T-cell (primary cell): ENCODE measurements at regions not wholly inside any gene's neighbourhood (a gene's known extent, or its start where the extent isn't known, plus 50 kb on each side); places are given as distances from the start of the nearest gene placed in this dataset.

Experiments
- ATAC-seq, 4 experiments: fragments of 200-7000 bp in 3 of 4; fragments of 150-1000 bp in 1 of 4; cut with Tn5 transposase; replicated peaks in 1 of 4; 1 replicate in 3 of 4; 2 replicates in 1 of 4; pipeline ENCODE4 v1.10.0; 2021; ENCODE audit warnings: moderate library complexity in 3 of 4, mild to moderate bottlenecking in 2 of 4, moderate number of reproducible peaks in 1 of 4
- CTCF ChIA-PET, 2 donors: fragments of 300-600 bp; sonication (Branson Sonifier 250); formaldehyde crosslinking; loops; one replicate each; lab custom pipeline; 2022; ENCODE audit warnings: antibody characterized with exemption in 2 of 2; lab: Charles Lee
- POLR2A ChIA-PET, 2 donors: fragments of 300-600 bp; sonication (Branson Sonifier 250); formaldehyde crosslinking; loops; one replicate each; lab custom pipeline; 2022; ENCODE audit warnings: antibody characterized with exemption in 2 of 2; lab: Charles Lee
- DNase-seq, 35 experiments: peaks; one replicate each; pipeline versions ENCODE4 v3.0.0 to v3.0.0-alpha.2; 2013 to 2023
- H3K27ac ChIP-seq: one replicate; pipeline ENCODE4 v1.5.1; 2013; ENCODE audit warnings: low read length
- H3K27me3 ChIP-seq, 2 experiments: replicated peaks in 1 of 2; 1 replicate in 1 of 2; 2 replicates in 1 of 2; pipeline versions ENCODE4 v1.6.1 to v1.7.0; 2013; ENCODE audit warnings: low read length in 1 of 2, mixed read lengths in 1 of 2; ENCODE audit not compliant: control insufficient read depth in 2 of 2, insufficient read depth in 2 of 2; ENCODE audit errors: extremely low read depth in 1 of 2
- H3K36me3 ChIP-seq, 2 donors: 1 replicate in 1 of 2; 2 replicates in 1 of 2; pipeline versions ENCODE4 v1.6.1 to v1.7.0; 2013; ENCODE audit warnings: low read length in 1 of 2; ENCODE audit not compliant: control insufficient read depth in 2 of 2, insufficient read depth in 1 of 2; ENCODE audit errors: extremely low read depth in 1 of 2
- H3K4me1 ChIP-seq, 2 experiments: 1 replicate in 1 of 2; 2 replicates in 1 of 2; pipeline versions ENCODE4 v1.6.1 to v1.7.0; 2013; ENCODE audit warnings: low read length in 2 of 2, mixed read lengths in 1 of 2; ENCODE audit not compliant: insufficient read depth in 2 of 2, control insufficient read depth in 1 of 2; ENCODE audit errors: extremely low read depth in 1 of 2
- H3K4me3 ChIP-seq, 2 donors: 1 replicate in 1 of 2; 2 replicates in 1 of 2; pipeline versions ENCODE4 v1.5.1 to v1.7.0; 2013; ENCODE audit warnings: mild to moderate bottlenecking in 2 of 2, low read length in 1 of 2, moderate library complexity in 1 of 2; ENCODE audit not compliant: control insufficient read depth in 1 of 2; ENCODE audit errors: extremely low read depth in 1 of 2
- H3K9me3 ChIP-seq: 2 replicates; pipeline ENCODE4 v1.7.0; 2013
- H3K27ac Mint-ChIP-seq, 2 donors: one replicate each; pipeline ENCODE4 v1.8.0; 2020 to 2021; ENCODE audit warnings: mild to moderate bottlenecking in 2 of 2, mixed read lengths in 2 of 2
- H3K27me3 Mint-ChIP-seq, 2 donors: one replicate each; pipeline ENCODE4 v1.8.0; 2021 to 2022; ENCODE audit warnings: mixed read lengths in 2 of 2
- H3K36me3 Mint-ChIP-seq: one replicate; pipeline ENCODE4 v1.8.0; 2021; ENCODE audit warnings: mixed read lengths
- H3K4me1 Mint-ChIP-seq, 3 donors: one replicate each; pipeline ENCODE4 v1.8.0; 2020 to 2022; ENCODE audit warnings: mixed read lengths in 3 of 3, mild to moderate bottlenecking in 1 of 3
- H3K4me3 Mint-ChIP-seq, 3 donors: one replicate each; pipeline ENCODE4 v1.8.0; 2020 to 2022; ENCODE audit warnings: mild to moderate bottlenecking in 3 of 3, mixed read lengths in 3 of 3, moderate library complexity in 3 of 3
- H3K9me3 Mint-ChIP-seq, 3 donors: one replicate each; pipeline ENCODE4 v1.8.0; 2020 to 2022; ENCODE audit warnings: mixed read lengths in 3 of 3
- WGBS: methylation state at CpG from one replicate; pipeline ENCODE4 v1.1.5; 2013; ENCODE audit warnings: missing lambda C conversion rate; ENCODE audit not compliant: insufficient coverage; 5-methylcytosine and 5-hydroxymethylcytosine counted together

- WGBS, result no CpG with 5 or more reads among the region's 1 CpG
- H3K27me3 Mint-ChIP-seq, result no peaks in the 10 kb centered on the region
- POLR2A ChIA-PET, result no interaction called here
- no peak for ATAC-seq
- H3K36me3 Mint-ChIP-seq, result no peaks in the 10 kb centered on the region
- Histone ChIP-seq H3K4me1 (no peaks in the 10 kb centered on the region), H3K4me3 (no peak overlapping the region), H3K27me3 (no peaks in the 10 kb centered on the region), H3K36me3 (no peaks in the 10 kb centered on the region), H3K9me3 (no peaks in the 10 kb centered on the region), H3K27ac (no peak overlapping the region)
- DNase-seq, result no peak
- no peak overlapping the region for H3K27ac Mint-ChIP-seq
- H3K4me3 Mint-ChIP-seq, result no peak overlapping the region
- no peaks in the 10 kb centered on the region for H3K4me1 Mint-ChIP-seq
- peaks cover 32 to 39% (median 37%) of the 10 kb centered on the region in 3 donors for H3K9me3 Mint-ChIP-seq
- CTCF ChIA-PET, result no interaction called here
Measured at GRCh38 chr16:60463986-60464385, 1572.3 kb downstream of the CDH8 start.

- Mint-ChIP-seq H3K4me3 (no peak overlapping the region), H3K9me3 (peaks cover 24 to 34% (median 30%) of the 10 kb centered on the region in 3 donors), H3K27me3 (no peaks in the 10 kb centered on the region), H3K36me3 (no peaks in the 10 kb centered on the region), H3K27ac (no peak overlapping the region), H3K4me1 (no peaks in the 10 kb centered on the region)
- WGBS, result no CpG with 5 or more reads among the region's 2 CpGs
- POLR2A ChIA-PET, result no interaction called here
- H3K27me3 ChIP-seq, result no peaks in the 10 kb centered on the region
- CTCF ChIA-PET, result no interaction called here
- no peaks in the 10 kb centered on the region for H3K36me3 ChIP-seq
- ATAC-seq, result no peak
- no peaks in the 10 kb centered on the region for H3K4me1 ChIP-seq
- H3K27ac ChIP-seq, result no peak overlapping the region
- H3K9me3 ChIP-seq, result no peaks in the 10 kb centered on the region
- no peak overlapping the region for H3K4me3 ChIP-seq
- DNase-seq, result no peak
Measured at GRCh38 chr16:60459463-60459862, 1576.8 kb downstream of the CDH8 start.

- no peaks in the 10 kb centered on the region for H3K36me3 Mint-ChIP-seq
- no CpG with 5 or more reads among the region's 1 CpG for WGBS
Measured at GRCh38 chr16:60458255-60458654, 1578.0 kb downstream of the CDH8 start.

GRCh38 chr16:60452646-60453045 is 1583.6 kb downstream of the CDH8 start:
- H3K27me3 ChIP-seq, result no peaks in the 10 kb centered on the region
- ChIA-PET CTCF (no interaction called here), POLR2A (no interaction called here)
- no peaks in the 10 kb centered on the region for H3K4me1 ChIP-seq
- H3K27ac ChIP-seq, result no peak overlapping the region
- no peaks in the 10 kb centered on the region for H3K36me3 Mint-ChIP-seq
- H3K4me3 ChIP-seq, result no peak overlapping the region
- no peaks in the 10 kb centered on the region for H3K36me3 ChIP-seq
- H3K27ac Mint-ChIP-seq, result no peak overlapping the region
- H3K4me1 Mint-ChIP-seq, result no peaks in the 10 kb centered on the region
- DNase-seq (no peak), ATAC-seq (no peak)
- H3K4me3 Mint-ChIP-seq, result no peak overlapping the region
- no peaks in the 10 kb centered on the region for H3K27me3 Mint-ChIP-seq
- peaks cover 23 to 32% (median 23%) of the 10 kb centered on the region in 3 donors for H3K9me3 Mint-ChIP-seq
- H3K9me3 ChIP-seq, result no peaks in the 10 kb centered on the region

More at GRCh38 chr16:60458255-60458654, 1578.0 kb downstream of the CDH8 start:
- Mint-ChIP-seq H3K4me3 (no peak overlapping the region), H3K9me3 (peaks cover 21 to 30% (median 29%) of the 10 kb centered on the region in 3 donors), H3K27ac (no peak overlapping the region), H3K27me3 (no peaks in the 10 kb centered on the region), H3K4me1 (no peaks in the 10 kb centered on the region)
- DNase-seq (no peak), ATAC-seq (no peak)
- ChIA-PET CTCF (no interaction called here), POLR2A (no interaction called here)
- Histone ChIP-seq H3K4me3 (no peak overlapping the region), H3K9me3 (no peaks in the 10 kb centered on the region), H3K36me3 (no peaks in the 10 kb centered on the region), H3K4me1 (no peaks in the 10 kb centered on the region), H3K27me3 (no peaks in the 10 kb centered on the region), H3K27ac (no peak overlapping the region)

GRCh38 chr16:60438894-60439293 is 1597.3 kb downstream of the CDH8 start:
- ChIA-PET POLR2A (no interaction called here), CTCF (no interaction called here)
- DNase-seq, result no peak
- ATAC-seq, result no peak
- WGBS, result 92% methylated on average over 2 of the region's 6 CpGs
- H3K27me3 ChIP-seq, result no peaks in the 10 kb centered on the region
- H3K36me3 ChIP-seq, result no peaks in the 10 kb centered on the region
- no peaks in the 10 kb centered on the region for H3K4me1 ChIP-seq
- no peaks in the 10 kb centered on the region for H3K36me3 Mint-ChIP-seq
- H3K4me1 Mint-ChIP-seq, result no peaks in the 10 kb centered on the region
- no peak overlapping the region for H3K4me3 Mint-ChIP-seq
- no peak overlapping the region for H3K27ac ChIP-seq
- no peaks in the 10 kb centered on the region for H3K9me3 ChIP-seq
- H3K27ac Mint-ChIP-seq, result no peak overlapping the region
- H3K4me3 ChIP-seq, result no peak overlapping the region
- peaks cover 18 to 23% (median 21%) of the 10 kb centered on the region in 3 donors for H3K9me3 Mint-ChIP-seq
- no peaks in the 10 kb centered on the region for H3K27me3 Mint-ChIP-seq

GRCh38 chr16:60432472-60432871 is 1603.8 kb downstream of the CDH8 start:
- CTCF ChIA-PET, result interaction anchor here in 1 of 2 donors (0.7 kb wide), 1 partner anchor 17 kb away, joined by 3 read pairs; no protein-coding TSS in a partner anchor

GRCh38 chr16:60419859-60420258 is 1616.4 kb downstream of the CDH8 start:
- H3K4me1 ChIP-seq, result no peaks in the 10 kb centered on the region
- 58% methylated on average over 3 of the region's 4 CpGs for WGBS
- ATAC-seq (no peak), DNase-seq (no peak)
- ChIA-PET POLR2A (no interaction called here), CTCF (interaction anchor here in 1 of 2 donors (0.6 kb wide), 1 partner anchor 37 kb away, joined by 4 read pairs; no protein-coding TSS in a partner anchor)
- Mint-ChIP-seq H3K4me1 (no peaks in the 10 kb centered on the region), H3K27ac (no peak overlapping the region), H3K27me3 (no peaks in the 10 kb centered on the region), H3K36me3 (no peaks in the 10 kb centered on the region), H3K9me3 (peaks cover 9 to 36% (median 26%) of the 10 kb centered on the region in 3 donors), H3K4me3 (no peak overlapping the region)
- no peak overlapping the region for H3K4me3 ChIP-seq
- no peaks in the 10 kb centered on the region for H3K27me3 ChIP-seq
- H3K27ac ChIP-seq, result no peak overlapping the region
- H3K9me3 ChIP-seq, result peaks cover 10% of the 10 kb centered on the region
- H3K36me3 ChIP-seq, result no peaks in the 10 kb centered on the region

More at GRCh38 chr16:60432472-60432871, 1603.8 kb downstream of the CDH8 start:
- POLR2A ChIA-PET, result no interaction called here
- no peak overlapping the region for H3K27ac ChIP-seq
- no peak overlapping the region for H3K4me3 ChIP-seq
- Mint-ChIP-seq H3K36me3 (no peaks in the 10 kb centered on the region), H3K27me3 (no peaks in the 10 kb centered on the region), H3K9me3 (peaks cover 23 to 33% (median 24%) of the 10 kb centered on the region in 3 donors), H3K4me3 (no peak overlapping the region), H3K27ac (no peak overlapping the region), H3K4me1 (no peaks in the 10 kb centered on the region)
- no peak for ATAC-seq
- no peaks in the 10 kb centered on the region for H3K36me3 ChIP-seq
- no peaks in the 10 kb centered on the region for H3K9me3 ChIP-seq
- H3K27me3 ChIP-seq, result no peaks in the 10 kb centered on the region
- DNase-seq, result no peak
- H3K4me1 ChIP-seq, result no peaks in the 10 kb centered on the region
